HL-60 (cell line): ENCODE measurements at regions not wholly inside any gene's neighbourhood (a gene's known extent, or its start where the extent isn't known, plus 50 kb on each side); places are given as distances from the start of the nearest gene placed in this dataset.

ENCODE experiments used
- DNase-seq, 2 experiments: peaks; one replicate each; pipeline ENCODE4 v3.0.0-alpha.2; 2010 to 2020; ENCODE audit warnings: low read depth in 1 of 2, low spot score in 1 of 2
- H3K27ac ChIP-seq: fragments of 250-450 bp; sonication (Bioruptor Pico); replicated peaks from 2 replicates; pipeline ENCODE4 v1.5.1; 2020; ENCODE audit warnings: mild to moderate bottlenecking, moderate library complexity
- H3K27me3 ChIP-seq: fragments of 250-450 bp; sonication (Bioruptor Pico); 2 replicates; pipeline ENCODE4 v1.5.1; 2021; ENCODE audit warnings: mild to moderate bottlenecking, moderate library complexity; ENCODE audit not compliant: insufficient read depth, poor library complexity, severe bottlenecking
- H3K4me3 ChIP-seq: replicated peaks from 2 replicates; pipeline ENCODE4 v1.5.1; 2011; ENCODE audit warnings: mild to moderate bottlenecking, control low read depth, low read length; ENCODE audit not compliant: insufficient read depth
- CTCF ChIP-seq: IDR thresholded peaks from one replicate; pipeline ENCODE4 v1.5.1; 2011; ENCODE audit warnings: low read length, control low read depth, inconsistent platforms; ENCODE audit not compliant: insufficient read depth
- GABPA ChIP-seq: IDR thresholded peaks from 2 replicates; pipeline ENCODE4 v1.6.1; 2012; ENCODE audit warnings: low read depth
- POLR2AphosphoS5 ChIP-seq: IDR thresholded peaks from 2 replicates; pipeline ENCODE4 v1.6.1; 2012; ENCODE audit warnings: low read depth
- REST ChIP-seq: IDR thresholded peaks from 2 replicates; pipeline ENCODE4 v1.6.1; 2012; ENCODE audit warnings: low read depth; ENCODE audit not compliant: insufficient replicate concordance
- SPI1 ChIP-seq: IDR thresholded peaks from 2 replicates; pipeline ENCODE4 v1.6.1; 2012; ENCODE audit warnings: low read depth, mild to moderate bottlenecking, borderline replicate concordance

- no peak overlapping the region for H3K27ac ChIP-seq
- no peak overlapping the region for H3K4me3 ChIP-seq
- no peak for TF ChIP-seq SPI1
- no peak for TF ChIP-seq REST
- no peak for TF ChIP-seq CTCF
- no peak for TF ChIP-seq POLR2AphosphoS5
- TF ChIP-seq GABPA = no peak
- H3K27me3 ChIP-seq = no peaks in the 10 kb centered on the region
- no peak for DNase-seq
Measured at GRCh38 chr5:130529111-130529510, 624.8 kb downstream of the CHSY3 start.

GRCh38 chr5:130528474-130528873 lies 624.2 kb downstream of the CHSY3 start:
- H3K4me3 ChIP-seq = no peak overlapping the region
- no peak overlapping the region for H3K27ac ChIP-seq

GRCh38 chr5:130526708-130527107 lies 622.4 kb downstream of the CHSY3 start:
- Histone ChIP-seq H3K27ac (no peak overlapping the region), H3K27me3 (no peaks in the 10 kb centered on the region), H3K4me3 (no peak overlapping the region)
- no peak for TF ChIP-seq GABPA
- TF ChIP-seq POLR2AphosphoS5 = no peak
- TF ChIP-seq REST = no peak
- no peak for TF ChIP-seq SPI1
- TF ChIP-seq CTCF = no peak
- no peak for DNase-seq

More at GRCh38 chr5:130528474-130528873, 624.2 kb downstream of the CHSY3 start:
- no peak for DNase-seq
- H3K27me3 ChIP-seq = no peaks in the 10 kb centered on the region
- TF ChIP-seq REST = no peak
- TF ChIP-seq SPI1 = no peak
- TF ChIP-seq GABPA = no peak
- no peak for TF ChIP-seq CTCF
- no peak for TF ChIP-seq POLR2AphosphoS5
